PC-3 (cell line): ENCODE measurements at regions not wholly inside any gene's neighbourhood (a gene's known extent, or its start where the extent isn't known, plus 50 kb on each side); places are given as distances from the start of the nearest gene placed in this dataset.

ENCODE experiments used
- ATAC-seq: fragments of 200-7000 bp; cut with Tn5 transposase; 2 replicates; pipeline ENCODE4 v1.9.1; 2020; ENCODE audit warnings: mild to moderate bottlenecking, moderate library complexity
- BruUV-seq: library from RNA; stranded (reverse); fragments of 400-500 nt; replicated peaks from 2 replicates; lab custom pipeline; 2021; lab: Mats Ljungman, UMichigan
- CTCF ChIA-PET: fragments of 300-600 bp; sonication (Branson Sonifier 250); formaldehyde crosslinking; loops from one replicate; lab custom pipeline; 2022; ENCODE audit warnings: antibody characterized with exemption; lab: Charles Lee
- POLR2A ChIA-PET: fragments of 300-600 bp; sonication (Branson Sonifier 250); formaldehyde crosslinking; loops from one replicate; lab custom pipeline; 2022; ENCODE audit warnings: antibody characterized with exemption; ENCODE audit not compliant: unreplicated experiment; lab: Charles Lee
- DNase-seq: peaks from one replicate; pipeline ENCODE4 v3.0.0-alpha.2; 2015
- H2AFZ ChIP-seq: fragments of 300-600 bp; sonication (generic); 2 replicates; pipeline ENCODE4 v1.6.0; 2016; ENCODE audit warnings: antibody characterized with exemption, low read length
- H3F3A ChIP-seq: fragments of 300-600 bp; sonication (generic); one replicate; pipeline ENCODE4 v1.6.0; 2017; ENCODE audit warnings: antibody characterized with exemption, low read length, control low read depth, mild to moderate bottlenecking; ENCODE audit not compliant: unreplicated experiment
- H3K27ac ChIP-seq: fragments of 300-600 bp; sonication (generic); 2 replicates; pipeline ENCODE4 v1.5.1; 2016; ENCODE audit warnings: mild to moderate bottlenecking, low read length
- H3K27me3 ChIP-seq: fragments of 300-600 bp; sonication (generic); 2 replicates; pipeline ENCODE4 v1.6.1; 2016; ENCODE audit warnings: low read length, mixed read lengths
- H3K36me3 ChIP-seq: fragments of 300-600 bp; sonication (generic); 2 replicates; pipeline ENCODE4 v1.6.1; 2016; ENCODE audit warnings: low read depth, mixed run types, low read length, mixed read lengths
- H3K4me1 ChIP-seq: fragments of 300-600 bp; sonication (generic); 2 replicates; pipeline ENCODE4 v1.5.1; 2016; ENCODE audit warnings: low read length; ENCODE audit not compliant: insufficient read depth
- H3K4me2 ChIP-seq: fragments of 300-600 bp; sonication (generic); 2 replicates; pipeline ENCODE4 v1.6.0; 2016; ENCODE audit warnings: low read length
- H3K4me3 ChIP-seq: fragments of 300-600 bp; sonication (generic); 2 replicates; pipeline ENCODE4 v1.5.1; 2016; ENCODE audit warnings: mild to moderate bottlenecking, low read length, mixed read lengths
- H3K79me2 ChIP-seq: fragments of 300-600 bp; sonication (generic); 2 replicates; pipeline ENCODE4 v1.6.1; 2017; ENCODE audit warnings: low read length, mixed read lengths
- H3K9ac ChIP-seq: fragments of 300-600 bp; sonication (generic); 2 replicates; pipeline ENCODE4 v1.6.0; 2016; ENCODE audit warnings: mild to moderate bottlenecking, low read length
- H3K9me2 ChIP-seq: fragments of 300-600 bp; sonication (generic); replicated peaks from 2 replicates; pipeline ENCODE4 v1.6.1; 2016; ENCODE audit warnings: mixed run types, low read length, mixed read lengths
- H3K9me3 ChIP-seq: fragments of 300-600 bp; sonication (generic); 2 replicates; pipeline ENCODE4 v1.6.1; 2016; ENCODE audit warnings: low read length, mixed read lengths
- H4K20me1 ChIP-seq: fragments of 300-600 bp; sonication (generic); 2 replicates; pipeline ENCODE4 v1.6.1; 2016; ENCODE audit warnings: low read length, mixed read lengths
- CTCF ChIP-seq: fragments of 300-600 bp; sonication (generic); conservative IDR thresholded peaks from 2 replicates; pipeline ENCODE4 v1.5.1; 2017; ENCODE audit warnings: antibody characterized with exemption, low read depth, mild to moderate bottlenecking, low read length
- EZH2 ChIP-seq: fragments of 300-600 bp; sonication (generic); IDR thresholded peaks from one replicate; pipeline ENCODE4 v1.6.1; 2017; ENCODE audit warnings: antibody characterized with exemption, mild to moderate bottlenecking, low read length; ENCODE audit not compliant: unreplicated experiment
- EZH2phosphoT487 ChIP-seq: fragments of 300-600 bp; sonication (generic); IDR thresholded peaks from 2 replicates; pipeline ENCODE4 v1.6.1; 2018; ENCODE audit warnings: mild to moderate bottlenecking, antibody characterized with exemption, low read length, borderline replicate concordance
- intact Hi-C: fragments of 100-400 bp; cut with micrococcal nuclease; formaldehyde crosslinking; loops from 2 replicates; pipeline ENCODE4 v1.9.0; 2023

GRCh38 chr15:70270752-70271111 is 173.0 kb upstream of the TLE3 start:
- no peak for DNase-seq
- Histone ChIP-seq H3K27me3 (no peaks in the 10 kb centered on the region), H3K4me3 (no peak overlapping the region), H3K27ac (peak overlapping the region; percentile 43), H3K4me2 (peak overlapping the region; percentile 51), H3F3A (no peaks in the 10 kb centered on the region), H4K20me1 (no peaks in the 10 kb centered on the region), H3K9ac (no peak overlapping the region), H3K9me2 (no peaks in the 10 kb centered on the region), H3K9me3 (no peaks in the 10 kb centered on the region), H3K4me1 (peaks cover 47% of the 10 kb centered on the region), H2AFZ (no peak overlapping the region), H3K79me2 (no peaks in the 10 kb centered on the region), H3K36me3 (no peaks in the 10 kb centered on the region)
- POLR2A ChIA-PET, result no interaction called here
- CTCF ChIA-PET, result no interaction called here
- no TSS peak for BruUV-seq
- intact Hi-C loops, result no loop called here
- TF ChIP-seq CTCF, result no peak
- no peak for TF ChIP-seq EZH2
- no peak for TF ChIP-seq EZH2phosphoT487
- ATAC-seq, result no peak

GRCh38 chr15:70269991-70270751 is 172.5 kb upstream of the TLE3 start:
- intact Hi-C loops, result no loop called here
- TF ChIP-seq EZH2phosphoT487, result no peak
- TF ChIP-seq EZH2, result no peak
- TF ChIP-seq CTCF, result no peak
- H3K79me2 ChIP-seq, result no peaks in the 10 kb centered on the region
- H3K9ac ChIP-seq, result no peak overlapping the region
- peaks cover 47% of the 10 kb centered on the region for H3K4me1 ChIP-seq
- H3K36me3 ChIP-seq, result no peaks in the 10 kb centered on the region
- no peak overlapping the region for H3K4me3 ChIP-seq
- H3K4me2 ChIP-seq, result peak overlapping the region; percentile 29; the same call in 1 of the 2 replicates
- ATAC-seq, result peak; percentile 49
- no peak overlapping the region for H2AFZ ChIP-seq
- no peaks in the 10 kb centered on the region for H3K9me3 ChIP-seq
- H3K9me2 ChIP-seq, result no peaks in the 10 kb centered on the region
- H4K20me1 ChIP-seq, result no peaks in the 10 kb centered on the region
- BruUV-seq, result no TSS peak
- ChIA-PET CTCF (no interaction called here), POLR2A (no interaction called here)
- peak overlapping the region; percentile 58 for H3K27ac ChIP-seq
- H3K27me3 ChIP-seq, result no peaks in the 10 kb centered on the region
- DNase-seq, result peak; percentile 85
- H3F3A ChIP-seq, result no peaks in the 10 kb centered on the region

- no peaks in the 10 kb centered on the region for H3K9me3 ChIP-seq
- no peaks in the 10 kb centered on the region for H3K9me2 ChIP-seq
- peak overlapping the region; percentile 29 for H3K4me2 ChIP-seq
- no peak for DNase-seq
- no peak overlapping the region for H3K4me3 ChIP-seq
- ATAC-seq, result no peak
- no TSS peak for BruUV-seq
- peak overlapping the region; percentile 46 for H3K27ac ChIP-seq
- intact Hi-C loops, result no loop called here
- no peak overlapping the region for H3K9ac ChIP-seq
- no peaks in the 10 kb centered on the region for H3K79me2 ChIP-seq
- no peaks in the 10 kb centered on the region for H3K27me3 ChIP-seq
- no peaks in the 10 kb centered on the region for H3K36me3 ChIP-seq
- ChIA-PET POLR2A (no interaction called here), CTCF (no interaction called here)
- H4K20me1 ChIP-seq, result no peaks in the 10 kb centered on the region
- H3K4me1 ChIP-seq, result peaks cover 47% of the 10 kb centered on the region
- no peak overlapping the region for H2AFZ ChIP-seq
- TF ChIP-seq EZH2 (no peak), CTCF (no peak), EZH2phosphoT487 (no peak)
- H3F3A ChIP-seq, result no peaks in the 10 kb centered on the region
Observed at GRCh38 chr15:70269311-70269911, 171.7 kb upstream of the TLE3 start.
